ENCODE measurements at regions not wholly inside any gene's neighbourhood (a gene's known extent, or its start where the extent isn't known, plus 50 kb on each side); places are given as distances from the start of the nearest gene placed in this dataset.
"Not testable (repeated sequence)": the region's sequence is repeated elsewhere in the genome, so short reads cannot be mapped to it uniquely, and the experiment has no call there.

- DNase-seq (ENCODE audit: low spot score): no peak
Observed at GRCh38 chr10:35783305-35783838, 141.3 kb upstream of the FZD8 start.

- DNase-seq (ENCODE audit: low spot score): no peak
Observed at GRCh38 chr10:35781643-35782035, 139.5 kb upstream of the FZD8 start.

- no peak for DNase-seq (ENCODE audit: low spot score)
Observed at GRCh38 chr10:35780970-35781642, 139.0 kb upstream of the FZD8 start.

GRCh38 chr10:35778306-35778705 lies 136.2 kb upstream of the FZD8 start:
- no peak for DNase-seq (ENCODE audit: low spot score)

GRCh38 chr10:35776557-35776956 lies 134.5 kb upstream of the FZD8 start:
- DNase-seq (ENCODE audit: low spot score): not testable (repeated sequence)

GRCh38 chr10:35774109-35774508 lies 132.0 kb upstream of the FZD8 start:
- no peak for DNase-seq (ENCODE audit: low spot score)

GRCh38 chr10:35770817-35771355 lies 128.8 kb upstream of the FZD8 start:
- no peak for DNase-seq (ENCODE audit: low spot score)

- DNase-seq (ENCODE audit: low spot score): no peak
Observed at GRCh38 chr10:35769795-35770194, 127.7 kb upstream of the FZD8 start.

- no peak for DNase-seq (ENCODE audit: low spot score)
Observed at GRCh38 chr10:35768731-35769130, 126.6 kb upstream of the FZD8 start.

GRCh38 chr10:35768011-35768410 lies 125.9 kb upstream of the FZD8 start:
- no peak for DNase-seq (ENCODE audit: low spot score)

- no peak for DNase-seq (ENCODE audit: low spot score)
Observed at GRCh38 chr10:35765996-35766395, 123.9 kb upstream of the FZD8 start.

- peak; percentile 14 for DNase-seq (ENCODE audit: low spot score)
Observed at GRCh38 chr10:35765066-35765527, 123.0 kb upstream of the FZD8 start.

- no peak for DNase-seq (ENCODE audit: low spot score)
Observed at GRCh38 chr10:35762311-35763030, 120.4 kb upstream of the FZD8 start.

- no peak for DNase-seq (ENCODE audit: low spot score)
Observed at GRCh38 chr10:35758076-35758475, 116.0 kb upstream of the FZD8 start.

- no peak for DNase-seq (ENCODE audit: low spot score)
Observed at GRCh38 chr10:35754519-35754918, 112.4 kb upstream of the FZD8 start.

GRCh38 chr10:35752469-35753461 lies 110.7 kb upstream of the FZD8 start:
- no peak for DNase-seq (ENCODE audit: low spot score)

GRCh38 chr10:35751347-35751746 lies 109.3 kb upstream of the FZD8 start:
- no peak for DNase-seq (ENCODE audit: low spot score)

GRCh38 chr10:35749230-35749629 lies 107.1 kb upstream of the FZD8 start:
- no peak for DNase-seq (ENCODE audit: low spot score)

- no peak for DNase-seq (ENCODE audit: low spot score)
Observed at GRCh38 chr10:35745617-35746403, 103.7 kb upstream of the FZD8 start.

GRCh38 chr10:35743851-35744250 lies 101.8 kb upstream of the FZD8 start:
- DNase-seq (ENCODE audit: low spot score): no peak

- no peak for DNase-seq (ENCODE audit: low spot score)
Observed at GRCh38 chr10:35743351-35743750, 101.3 kb upstream of the FZD8 start.
